GM12875 (cell line): ENCODE measurements at regions not wholly inside any gene's neighbourhood (a gene's known extent, or its start where the extent isn't known, plus 50 kb on each side); places are given as distances from the start of the nearest gene placed in this dataset.

Experiments used
- H3K4me3 ChIP-seq: one replicate; pipeline ENCODE4 v1.5.1; 2011; ENCODE audit warnings: low read depth, low read length, control low read depth
- CTCF ChIP-seq: IDR thresholded peaks from 2 replicates; pipeline ENCODE4 v1.5.1; 2011; ENCODE audit warnings: low read depth, mild to moderate bottlenecking, control low read depth, inconsistent platforms, low read length, moderate library complexity, borderline replicate concordance; ENCODE audit not compliant: insufficient read depth

DNA sequence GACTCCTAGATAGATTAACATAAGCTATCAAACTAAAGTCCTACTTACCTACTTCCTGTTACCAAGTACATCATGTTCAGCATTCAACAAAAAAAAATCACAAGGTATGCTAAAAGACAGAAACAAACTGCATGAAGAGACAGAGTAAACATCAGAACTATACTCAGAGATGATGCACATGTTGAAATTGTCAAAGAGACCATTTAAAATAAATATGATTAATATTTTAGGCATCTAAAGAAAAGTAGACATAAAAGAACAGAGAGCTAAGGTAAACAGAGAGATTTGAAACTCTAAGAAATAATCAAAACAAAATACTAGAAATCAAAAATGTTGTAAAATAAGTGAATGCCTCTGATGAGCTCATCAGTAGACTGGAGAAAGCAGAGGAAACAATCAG lies 224.8 kb upstream of the STAC start:
- TF ChIP-seq CTCF = no peak
- no peak overlapping the region for H3K4me3 ChIP-seq

DNA sequence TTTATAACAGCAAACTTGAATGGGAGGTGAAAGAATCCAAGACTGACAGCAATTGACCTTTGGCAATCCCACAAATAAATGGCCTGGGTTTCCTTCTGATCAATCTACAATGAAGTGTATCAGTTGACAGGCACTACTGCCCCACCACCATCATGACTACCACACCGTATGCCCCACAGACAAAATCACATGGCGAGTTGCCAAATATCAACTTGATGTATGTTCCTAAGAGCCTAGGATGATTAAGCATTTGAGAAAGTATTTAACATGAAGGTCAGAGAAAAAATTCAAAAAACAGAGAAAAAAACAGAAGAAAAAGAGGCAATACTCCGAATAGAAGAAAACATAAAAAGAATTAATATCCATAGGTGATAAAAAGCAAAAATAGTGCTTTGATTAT lies 215.9 kb upstream of the STAC start:
- no peak overlapping the region for H3K4me3 ChIP-seq
- TF ChIP-seq CTCF = no peak

DNA sequence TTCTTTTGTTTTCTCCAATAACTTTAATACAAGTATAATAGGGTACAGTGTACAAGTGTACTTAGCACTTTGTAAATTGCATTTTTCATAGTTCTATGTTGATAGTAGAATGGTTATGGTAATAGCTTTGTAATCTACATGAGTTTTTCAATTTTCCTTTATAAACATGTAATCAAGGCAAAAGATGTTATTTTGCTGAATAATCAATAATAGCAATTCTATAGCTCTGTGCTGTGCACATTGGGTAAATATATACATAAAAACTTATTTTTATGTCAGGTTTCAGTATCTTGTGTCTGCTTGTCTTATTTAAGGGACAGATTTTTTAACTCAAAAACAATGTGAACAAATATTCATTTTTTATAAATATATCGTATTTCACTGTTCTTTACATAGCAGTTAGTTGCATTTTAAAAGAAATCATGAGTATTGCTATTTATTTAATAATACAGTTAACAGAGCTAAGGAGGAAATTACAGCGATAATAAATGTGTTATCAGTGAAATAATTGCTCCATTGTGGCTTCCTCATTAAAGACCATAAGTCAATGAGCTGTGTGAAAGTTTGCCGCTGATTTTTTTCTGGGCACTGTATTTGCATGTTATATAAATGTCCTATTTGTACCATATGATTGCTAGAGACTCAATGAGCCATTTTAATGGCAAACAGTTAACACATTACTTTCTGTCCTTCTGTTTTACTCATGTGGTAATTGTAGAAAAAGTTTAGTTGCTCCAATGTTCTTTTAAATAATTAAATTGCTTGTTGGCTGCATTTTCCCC lies 214.6 kb upstream of the STAC start:
- TF ChIP-seq CTCF = no peak
- H3K4me3 ChIP-seq = no peak overlapping the region

GRCh38 chr3:36166477-36166876 lies 213.8 kb upstream of the STAC start:
- TF ChIP-seq CTCF = no peak
- no peak overlapping the region for H3K4me3 ChIP-seq

DNA sequence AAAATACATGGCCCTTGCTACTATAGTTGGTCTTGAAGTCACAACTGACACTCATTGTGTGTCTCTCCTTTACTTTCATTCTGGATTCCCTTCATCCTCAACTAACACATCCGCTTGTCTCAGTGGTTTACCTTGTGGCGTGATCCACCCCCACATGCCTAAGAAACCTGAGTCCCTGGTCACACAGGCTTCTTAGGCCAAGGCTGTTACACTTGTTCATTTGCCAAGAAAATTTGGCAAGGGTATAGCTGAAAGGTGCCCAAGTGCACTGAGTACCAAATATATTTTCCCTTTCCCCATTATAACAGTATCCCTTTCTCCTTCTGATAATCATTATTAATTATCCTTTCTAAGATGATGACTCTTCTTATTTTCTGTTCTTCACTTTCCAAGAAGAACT lies 207.6 kb upstream of the STAC start:
- no peak overlapping the region for H3K4me3 ChIP-seq
- no peak for TF ChIP-seq CTCF

GRCh38 chr3:36175113-36175812 lies 205.0 kb upstream of the STAC start:
- H3K4me3 ChIP-seq = no peak overlapping the region
- TF ChIP-seq CTCF = no peak

DNA sequence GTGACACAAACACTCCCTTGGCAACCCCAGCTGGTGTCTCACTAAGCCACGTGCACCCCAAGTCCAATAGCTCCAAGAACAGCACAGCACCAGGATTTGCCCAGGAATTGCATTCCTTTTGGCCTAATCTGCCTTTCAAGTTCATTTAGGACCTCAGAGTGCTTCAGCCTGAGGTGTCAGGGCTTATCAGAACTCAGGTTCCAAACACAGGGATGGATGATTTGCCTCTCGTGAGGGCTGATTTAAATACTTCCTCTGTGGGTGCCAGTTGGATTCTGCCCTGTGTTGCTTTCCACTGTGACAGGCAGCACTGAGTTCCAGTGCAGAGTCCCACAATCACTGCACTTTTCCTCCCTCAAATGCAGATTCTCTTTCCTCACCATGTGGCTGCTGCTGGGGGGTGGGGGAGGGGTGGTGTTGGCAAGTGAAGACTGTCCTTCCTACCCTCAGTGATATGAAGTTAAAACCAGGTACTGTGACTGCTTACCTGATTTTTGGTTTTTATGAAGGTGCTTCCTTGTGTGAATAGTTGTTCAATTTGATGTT lies 204.3 kb upstream of the STAC start:
- TF ChIP-seq CTCF = no peak

More for the DNA sequence above, 204.3 kb upstream of the STAC start:
- H3K4me3 ChIP-seq = no peak overlapping the region
